ENCODE measurements at regions not wholly inside any gene's neighbourhood (a gene's known extent, or its start where the extent isn't known, plus 50 kb on each side); places are given as distances from the start of the nearest gene placed in this dataset.

DNA sequence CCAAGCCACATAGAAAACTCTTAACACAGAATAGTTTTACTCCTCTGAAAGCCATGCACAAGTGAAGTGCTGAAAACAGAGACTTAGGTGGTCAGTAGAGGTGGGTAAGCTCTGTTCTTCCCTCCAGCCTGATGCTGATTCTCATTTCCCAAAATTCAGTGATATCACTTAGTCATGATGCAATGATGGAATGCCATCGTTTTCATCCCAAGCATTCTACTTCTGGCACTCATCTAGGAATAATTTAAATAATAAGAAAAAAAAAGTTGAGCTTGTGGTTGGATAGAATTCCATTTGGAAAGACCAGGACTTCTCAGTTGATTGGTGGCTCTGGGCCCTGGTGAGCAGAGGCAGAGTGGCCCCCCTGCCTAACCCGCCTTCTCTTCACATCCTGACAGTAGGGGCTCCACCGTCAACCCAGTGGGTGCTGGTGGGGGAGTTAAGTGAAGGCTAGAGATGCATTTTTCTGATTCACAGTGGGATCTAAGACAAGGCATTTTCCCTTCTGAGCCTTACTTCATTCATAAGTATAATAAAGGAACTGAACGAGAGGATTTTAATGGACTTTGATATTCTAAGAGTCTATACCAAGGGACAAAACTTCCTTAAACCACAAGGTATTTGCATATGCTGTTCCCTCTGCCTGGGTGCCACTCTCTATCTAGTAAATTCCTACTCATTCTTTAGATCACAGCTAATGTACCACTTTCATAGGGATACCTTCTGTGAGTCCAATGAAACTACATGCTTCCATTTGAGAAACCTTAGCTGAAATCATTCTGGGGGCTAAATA lies 310.3 kb upstream of the DYNLRB2 start:
- no peak overlapping the region for H3K14ac ChIP-seq (ENCODE audit: insufficient read depth, low read length)
- Mint-ChIP-seq H3K27me3 (ENCODE audit: low read depth) (peaks cover 2% of the 10 kb centered on the region), H3K27ac (no peak overlapping the region), H3K4me3 (no peak overlapping the region), H3K36me3 (ENCODE audit: insufficient read depth in 1 of 3, low read depth in 3 of 3) (no peaks in the 10 kb centered on the region; a peak in 2 of 7 replicates), H3K4me1 (no peaks in the 10 kb centered on the region; a peak in 1 of 4 replicates), H3K9me3 (peaks cover 11 to 14% of the 10 kb centered on the region in 2 experiments)
- H3T11ph ChIP-seq (ENCODE audit: low read length): no peak overlapping the region
- WGBS (ENCODE audit: extremely low coverage, insufficient read length, low lambda C conversion rate): no CpG with 5 or more reads among the region's 4 CpGs
- H2BK15ac ChIP-seq (ENCODE audit: low read depth, low read length): no peak overlapping the region
- no peaks in the 10 kb centered on the region for H3K79me1 ChIP-seq (ENCODE audit: insufficient read depth, low read depth, low read length, poor library complexity, severe bottlenecking)
- no peak overlapping the region for H2AFZ ChIP-seq (ENCODE audit: low read length)
- H3K9ac ChIP-seq (ENCODE audit: extremely low read depth, insufficient read length, low read length): no peak overlapping the region
- H3K9me3 ChIP-seq (ENCODE audit: control insufficient read depth, low read depth, low read length): peaks cover 7% of the 10 kb centered on the region
- no peak overlapping the region for H2BK20ac ChIP-seq (ENCODE audit: low read depth, low read length, poor library complexity, severe bottlenecking)
- H4K5ac ChIP-seq (ENCODE audit: insufficient read length, low read depth, low read length): no peak overlapping the region
- no peak overlapping the region for H2BK12ac ChIP-seq (ENCODE audit: insufficient read length, low read depth, low read length)
- no peak overlapping the region for H3K4ac ChIP-seq (ENCODE audit: low read depth, low read length)
- H3K4me1 ChIP-seq (ENCODE audit: insufficient read depth, low read length): no peaks in the 10 kb centered on the region
- DNase-seq: no peak
- H4K20me1 ChIP-seq (ENCODE audit: control insufficient read depth, insufficient read depth, insufficient read length): no peaks in the 10 kb centered on the region
- no peak overlapping the region for H4K91ac ChIP-seq (ENCODE audit: insufficient read length, low read depth, low read length)
- H4K8ac ChIP-seq (replicated peaks; ENCODE audit: insufficient read length, low read depth, low read length): no peak overlapping the region
- no peak overlapping the region for H3K18ac ChIP-seq (ENCODE audit: insufficient read length, low read depth, low read length)
- no peaks in the 10 kb centered on the region for H3K79me2 ChIP-seq (ENCODE audit: insufficient read depth, low read length)
- H3K56ac ChIP-seq (ENCODE audit: insufficient read length, low read depth, low read length): no peak overlapping the region
- H2BK120ac ChIP-seq (ENCODE audit: low read depth, low read length, poor library complexity, severe bottlenecking): no peak overlapping the region
- no peak overlapping the region for H2BK5ac ChIP-seq (ENCODE audit: insufficient read length, low read length)
- no peak for TF ChIP-seq CTCF (conservative IDR thresholded peaks at IDR 0.05)
- H3K23me2 ChIP-seq (ENCODE audit: insufficient read length, low read depth, low read length, poor library complexity, severe bottlenecking): no peaks in the 10 kb centered on the region
- no peak overlapping the region for H3K4me2 ChIP-seq (ENCODE audit: insufficient read depth, insufficient read length, low read length)
- H3K27me3 ChIP-seq (ENCODE audit: insufficient read depth, low read length): no peaks in the 10 kb centered on the region
- H3K27ac ChIP-seq (ENCODE audit: insufficient read length, low read depth, low read length): no peak overlapping the region
- no peak overlapping the region for H2AK5ac ChIP-seq (ENCODE audit: insufficient read length, low read length)
- no peak overlapping the region for H3K23ac ChIP-seq (ENCODE audit: insufficient read length, low read depth, low read length)

Data from H9 (cell line).